ENCODE measurements at regions not wholly inside any gene's neighbourhood (a gene's known extent, or its start where the extent isn't known, plus 50 kb on each side); places are given as distances from the start of the nearest gene placed in this dataset.

GRCh38 chr2:22998359-22998758 lies 386.6 kb upstream of the KLHL29 start:
- no peak for TF ChIP-seq CTCF (IDR thresholded peaks at IDR 0.05; ENCODE audit: extremely low read depth, missing control alignments)
- no peak for DNase-seq (ENCODE audit: low spot score)

GRCh38 chr2:22999951-23000350 lies 385.0 kb upstream of the KLHL29 start:
- DNase-seq (ENCODE audit: low spot score), result no peak
- no peak for TF ChIP-seq CTCF (IDR thresholded peaks at IDR 0.05; ENCODE audit: extremely low read depth, missing control alignments)

DNA sequence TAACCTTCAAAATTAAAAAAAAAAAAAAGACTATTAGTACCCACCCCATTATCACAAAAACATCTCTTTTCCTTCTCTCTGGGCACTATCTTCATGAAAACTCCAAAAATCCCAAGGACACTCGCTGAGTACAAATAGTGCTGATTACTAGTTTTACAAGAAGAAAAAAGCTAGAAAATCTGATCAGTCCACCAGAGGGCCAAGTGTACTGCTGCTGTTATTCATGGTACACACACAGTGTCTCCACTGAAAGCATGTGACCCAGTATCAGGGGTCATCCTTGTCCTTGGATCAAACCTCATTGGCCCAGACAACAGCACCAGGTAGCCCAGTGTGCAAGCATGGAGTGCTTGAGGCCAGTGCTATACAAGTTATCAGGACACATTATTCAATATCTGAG lies 382.7 kb upstream of the KLHL29 start:
- no peak for DNase-seq (ENCODE audit: low spot score)
- no peak for TF ChIP-seq CTCF (IDR thresholded peaks at IDR 0.05; ENCODE audit: extremely low read depth, missing control alignments)

DNA sequence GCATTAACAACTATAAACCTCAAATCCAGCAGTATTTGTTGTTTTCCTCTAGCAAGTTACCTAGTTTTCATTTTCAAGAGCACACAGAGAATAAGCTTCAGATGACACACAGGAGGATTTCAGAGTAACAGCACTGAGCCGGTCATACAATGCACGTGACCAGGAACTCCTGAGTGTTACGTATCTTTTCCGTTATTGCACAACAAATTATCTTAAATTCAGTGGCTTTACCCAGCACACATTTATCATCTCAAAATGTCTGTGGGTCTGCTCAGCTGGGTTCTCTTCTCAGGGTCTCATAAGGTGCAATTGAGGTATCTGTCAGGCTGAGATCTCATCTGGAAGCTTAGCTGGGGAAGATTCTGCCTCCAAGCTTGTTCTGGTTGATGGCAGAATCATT lies 379.5 kb upstream of the KLHL29 start:
- TF ChIP-seq CTCF (IDR thresholded peaks at IDR 0.05; ENCODE audit: extremely low read depth, missing control alignments), result no peak
- DNase-seq (ENCODE audit: low spot score), result no peak

DNA sequence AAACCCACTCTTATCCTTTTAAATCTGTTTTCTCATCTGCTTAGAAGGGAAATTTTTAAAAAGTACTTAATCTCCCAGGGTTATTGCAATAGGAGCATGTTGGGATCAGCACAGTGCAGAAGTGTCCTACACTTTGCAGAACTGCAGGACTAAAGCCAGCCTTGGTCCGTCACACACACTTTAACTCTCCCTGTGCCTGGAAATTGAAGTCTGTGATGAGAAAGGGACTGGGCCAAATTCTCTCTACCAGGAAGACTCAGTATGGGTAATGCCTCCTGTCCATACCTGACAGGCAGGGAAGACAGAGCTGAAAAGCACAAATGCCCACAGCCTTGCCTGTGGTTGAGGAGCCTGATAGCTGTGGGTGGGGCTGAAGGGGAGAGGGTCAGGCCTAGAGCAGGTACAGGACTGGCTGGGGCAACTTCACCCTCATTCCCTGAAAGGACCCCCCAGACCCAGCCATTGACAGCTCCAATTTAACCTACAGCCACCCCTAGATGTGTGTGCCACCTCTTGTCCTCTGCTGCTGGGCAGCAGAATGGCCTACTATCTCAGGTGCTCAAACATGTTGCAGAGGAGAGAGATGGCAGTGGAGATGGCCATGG lies 377.2 kb upstream of the KLHL29 start:
- TF ChIP-seq CTCF (IDR thresholded peaks at IDR 0.05; ENCODE audit: extremely low read depth, missing control alignments), result no peak
- DNase-seq (ENCODE audit: low spot score), result no peak

DNA sequence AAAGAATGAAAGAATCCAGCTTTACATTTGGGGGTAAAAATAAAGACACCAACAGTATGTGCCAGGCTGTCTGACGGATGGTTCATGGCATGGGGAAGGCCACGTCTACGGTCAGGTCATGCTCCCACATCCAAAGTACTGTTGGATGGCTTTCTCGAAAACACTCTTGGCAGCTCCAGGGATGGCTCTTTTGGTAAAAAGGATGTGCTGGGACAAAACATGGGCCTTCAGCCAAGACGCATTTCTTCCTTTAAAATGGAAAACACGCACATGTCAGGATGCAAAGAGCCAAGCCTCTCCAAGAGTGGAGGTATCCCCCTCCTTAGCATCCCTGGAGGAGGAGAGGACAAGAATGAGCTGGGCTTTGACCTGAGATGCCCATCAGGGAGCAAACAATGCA lies 376.5 kb upstream of the KLHL29 start:
- no peak for TF ChIP-seq CTCF (IDR thresholded peaks at IDR 0.05; ENCODE audit: extremely low read depth, missing control alignments)
- no peak for DNase-seq (ENCODE audit: low spot score)

- no peak for DNase-seq (ENCODE audit: low spot score)
- no peak for TF ChIP-seq CTCF (IDR thresholded peaks at IDR 0.05; ENCODE audit: extremely low read depth, missing control alignments)
Observed at GRCh38 chr2:23008951-23009350, 376.0 kb upstream of the KLHL29 start.

Measured in GM20000 (cell line).